ENCODE measurements at regions not wholly inside any gene's neighbourhood (a gene's known extent, or its start where the extent isn't known, plus 50 kb on each side); places are given as distances from the start of the nearest gene placed in this dataset.

DNA sequence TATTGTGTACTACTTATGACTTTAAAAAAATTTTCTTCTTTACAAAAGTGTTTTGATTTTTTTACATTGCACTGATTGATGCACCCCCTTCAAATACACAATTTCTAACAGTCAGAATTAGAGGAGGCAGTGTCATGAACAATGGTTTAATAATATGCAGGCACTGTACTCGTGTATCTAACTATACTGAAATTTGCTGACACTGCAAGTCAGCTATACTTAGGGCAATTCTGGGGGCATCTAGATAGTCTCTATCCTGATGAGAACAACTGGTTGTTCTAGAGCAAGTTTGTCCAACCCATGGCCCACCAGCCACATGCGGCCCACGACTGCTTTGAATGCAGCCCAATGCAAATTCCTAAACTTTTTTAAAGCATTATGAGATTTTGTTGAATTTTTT is 375.6 kb downstream of the BCKDHB start:
- Histone ChIP-seq H3K27me3 (ENCODE audit: insufficient read depth, poor library complexity, severe bottlenecking) (no peaks in the 10 kb centered on the region), H3K9me3 (ENCODE audit: severe bottlenecking) (no peaks in the 10 kb centered on the region), H3K27ac (ENCODE audit: poor library complexity, severe bottlenecking) (no peak overlapping the region), H3K36me3 (ENCODE audit: low read depth) (no peaks in the 10 kb centered on the region), H3K4me3 (ENCODE audit: severe bottlenecking) (no peak overlapping the region), H3K4me1 (ENCODE audit: insufficient read depth, poor library complexity, severe bottlenecking) (no peaks in the 10 kb centered on the region)
- DNase-seq (ENCODE audit: low spot score): no peak
- TF ChIP-seq, protein P1, sequence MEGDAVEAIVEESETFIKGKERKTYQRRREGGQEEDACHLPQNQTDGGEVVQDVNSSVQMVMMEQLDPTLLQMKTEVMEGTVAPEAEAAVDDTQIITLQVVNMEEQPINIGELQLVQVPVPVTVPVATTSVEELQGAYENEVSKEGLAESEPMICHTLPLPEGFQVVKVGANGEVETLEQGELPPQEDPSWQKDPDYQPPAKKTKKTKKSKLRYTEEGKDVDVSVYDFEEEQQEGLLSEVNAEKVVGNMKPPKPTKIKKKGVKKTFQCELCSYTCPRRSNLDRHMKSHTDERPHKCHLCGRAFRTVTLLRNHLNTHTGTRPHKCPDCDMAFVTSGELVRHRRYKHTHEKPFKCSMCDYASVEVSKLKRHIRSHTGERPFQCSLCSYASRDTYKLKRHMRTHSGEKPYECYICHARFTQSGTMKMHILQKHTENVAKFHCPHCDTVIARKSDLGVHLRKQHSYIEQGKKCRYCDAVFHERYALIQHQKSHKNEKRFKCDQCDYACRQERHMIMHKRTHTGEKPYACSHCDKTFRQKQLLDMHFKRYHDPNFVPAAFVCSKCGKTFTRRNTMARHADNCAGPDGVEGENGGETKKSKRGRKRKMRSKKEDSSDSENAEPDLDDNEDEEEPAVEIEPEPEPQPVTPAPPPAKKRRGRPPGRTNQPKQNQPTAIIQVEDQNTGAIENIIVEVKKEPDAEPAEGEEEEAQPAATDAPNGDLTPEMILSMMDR (IDR thresholded peaks at IDR 0.05; ENCODE audit: poor library complexity, severe bottlenecking): no peak
- ATAC-seq (ENCODE audit: low read depth): no peak

- no peaks in the 10 kb centered on the region for H3K36me3 ChIP-seq (ENCODE audit: low read depth)
- H3K9me3 ChIP-seq (ENCODE audit: severe bottlenecking): no peaks in the 10 kb centered on the region
- no peak for DNase-seq (ENCODE audit: low spot score)
- H3K27me3 ChIP-seq (ENCODE audit: insufficient read depth, poor library complexity, severe bottlenecking): no peaks in the 10 kb centered on the region
- H3K27ac ChIP-seq (ENCODE audit: poor library complexity, severe bottlenecking): no peak overlapping the region
- no peak overlapping the region for H3K4me3 ChIP-seq (ENCODE audit: severe bottlenecking)
- TF ChIP-seq, protein P1 (IDR thresholded peaks at IDR 0.05; ENCODE audit: poor library complexity, severe bottlenecking): no peak
- H3K4me1 ChIP-seq (ENCODE audit: insufficient read depth, poor library complexity, severe bottlenecking): no peaks in the 10 kb centered on the region
- ATAC-seq (ENCODE audit: low read depth): no peak
These were observed 374.1 kb downstream of the BCKDHB start for GRCh38 chr6:80480421-80481157.

DNA sequence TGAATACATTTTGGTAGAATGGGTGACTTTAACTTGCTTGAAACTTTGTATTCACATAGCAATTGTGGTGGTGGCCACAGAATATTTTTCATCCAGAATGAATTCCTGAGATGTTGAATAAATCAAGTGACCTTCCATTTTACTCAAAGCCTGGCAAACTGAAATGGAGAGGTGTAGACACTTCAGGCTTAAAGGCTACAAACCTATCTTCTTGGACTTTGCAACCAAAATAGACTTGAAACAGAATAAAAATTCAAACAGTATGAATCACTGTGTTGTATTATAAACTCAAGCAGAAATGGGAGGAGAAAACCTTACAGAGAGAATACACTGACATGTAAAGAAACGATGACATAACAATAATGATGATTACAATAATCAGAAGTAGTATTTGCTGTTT is 371.6 kb downstream of the BCKDHB start:
- Histone ChIP-seq H3K4me1 (ENCODE audit: insufficient read depth, poor library complexity, severe bottlenecking) (peaks cover under 1% of the 10 kb centered on the region), H3K4me3 (ENCODE audit: severe bottlenecking) (no peak overlapping the region), H3K36me3 (ENCODE audit: low read depth) (no peaks in the 10 kb centered on the region), H3K9me3 (ENCODE audit: severe bottlenecking) (no peaks in the 10 kb centered on the region), H3K27ac (ENCODE audit: poor library complexity, severe bottlenecking) (no peak overlapping the region), H3K27me3 (ENCODE audit: insufficient read depth, poor library complexity, severe bottlenecking) (no peaks in the 10 kb centered on the region)
- ATAC-seq (ENCODE audit: low read depth) (no peak), DNase-seq (ENCODE audit: low spot score) (no peak)
- TF ChIP-seq, protein P1 (IDR thresholded peaks at IDR 0.05; ENCODE audit: poor library complexity, severe bottlenecking): no peak

- Histone ChIP-seq H3K9me3 (ENCODE audit: severe bottlenecking) (no peaks in the 10 kb centered on the region), H3K27ac (ENCODE audit: poor library complexity, severe bottlenecking) (no peak overlapping the region), H3K4me3 (ENCODE audit: severe bottlenecking) (no peak overlapping the region), H3K36me3 (ENCODE audit: low read depth) (no peaks in the 10 kb centered on the region), H3K4me1 (ENCODE audit: insufficient read depth, poor library complexity, severe bottlenecking) (peaks cover 4% of the 10 kb centered on the region), H3K27me3 (ENCODE audit: insufficient read depth, poor library complexity, severe bottlenecking) (no peaks in the 10 kb centered on the region)
- DNase-seq (ENCODE audit: low spot score) (no peak), ATAC-seq (ENCODE audit: low read depth) (no peak)
- TF ChIP-seq, protein P1 (IDR thresholded peaks at IDR 0.05; ENCODE audit: poor library complexity, severe bottlenecking): no peak
These were observed 371.1 kb downstream of the BCKDHB start for GRCh38 chr6:80477591-80477990.

DNA sequence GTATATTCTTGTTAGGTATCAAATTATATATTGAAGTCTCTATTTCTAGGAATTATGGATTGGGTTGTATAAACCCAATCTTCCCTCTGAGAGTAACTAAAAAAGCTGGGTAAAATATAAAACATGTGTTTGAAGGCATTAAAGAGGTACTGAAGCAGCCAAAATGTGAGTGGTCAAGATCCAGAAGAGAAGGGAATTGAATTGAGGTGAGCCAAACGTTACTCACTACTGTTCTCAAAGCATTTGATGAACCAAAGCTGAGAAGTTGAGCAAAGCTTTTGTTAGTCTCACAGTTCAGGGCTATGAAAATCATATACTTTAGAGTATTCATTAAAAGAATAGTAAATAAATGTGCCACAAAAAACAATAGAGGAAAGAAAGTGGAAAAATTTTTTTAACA is 365.8 kb downstream of the BCKDHB start:
- ATAC-seq (ENCODE audit: low read depth): no peak

More for the DNA sequence above, 365.8 kb downstream of the BCKDHB start:
- Histone ChIP-seq H3K9me3 (ENCODE audit: severe bottlenecking) (no peaks in the 10 kb centered on the region), H3K27me3 (ENCODE audit: insufficient read depth, poor library complexity, severe bottlenecking) (no peaks in the 10 kb centered on the region), H3K27ac (ENCODE audit: poor library complexity, severe bottlenecking) (no peak overlapping the region), H3K4me3 (ENCODE audit: severe bottlenecking) (no peak overlapping the region), H3K36me3 (ENCODE audit: low read depth) (no peaks in the 10 kb centered on the region), H3K4me1 (ENCODE audit: insufficient read depth, poor library complexity, severe bottlenecking) (peaks cover 4% of the 10 kb centered on the region)
- TF ChIP-seq, protein P1 (IDR thresholded peaks at IDR 0.05; ENCODE audit: poor library complexity, severe bottlenecking): no peak
- no peak for DNase-seq (ENCODE audit: low spot score)
